HG03064 (cell line): ENCODE measurements at regions not wholly inside any gene's neighbourhood (a gene's known extent, or its start where the extent isn't known, plus 50 kb on each side); places are given as distances from the start of the nearest gene placed in this dataset.

Experiments
- ATAC-seq: cut with Tn5 transposase; IDR thresholded peaks from one replicate; pipeline ENCODE4 v1.9.1; 2021; ENCODE audit warnings: low read depth; ENCODE audit not compliant: unreplicated experiment

- no peak for ATAC-seq
These were observed 138.1 kb upstream of the WWC1 start for GRCh38 chr5:168153263-168153875.

GRCh38 chr5:168153876-168154270, 137.6 kb upstream of the WWC1 start:
- ATAC-seq: no peak

GRCh38 chr5:168155585-168155984, 135.9 kb upstream of the WWC1 start:
- ATAC-seq: no peak

- no peak for ATAC-seq
These were observed 135.3 kb upstream of the WWC1 start for GRCh38 chr5:168156170-168156569.

GRCh38 chr5:168157141-168157540, 134.3 kb upstream of the WWC1 start:
- ATAC-seq: no peak

GRCh38 chr5:168159425-168159824, 132.0 kb upstream of the WWC1 start:
- no peak for ATAC-seq

GRCh38 chr5:168162464-168162863, 129.0 kb upstream of the WWC1 start:
- ATAC-seq: no peak

GRCh38 chr5:168163966-168164365, 127.5 kb upstream of the WWC1 start:
- ATAC-seq: no peak

GRCh38 chr5:168165221-168165914, 126.1 kb upstream of the WWC1 start:
- ATAC-seq: no peak

GRCh38 chr5:168165977-168166376, 125.5 kb upstream of the WWC1 start:
- ATAC-seq: no peak

GRCh38 chr5:168167338-168167737, 124.1 kb upstream of the WWC1 start:
- no peak for ATAC-seq

- no peak for ATAC-seq
These were observed 122.3 kb upstream of the WWC1 start for GRCh38 chr5:168168978-168169698.

- ATAC-seq: no peak
These were observed 121.7 kb upstream of the WWC1 start for GRCh38 chr5:168169791-168170190.

- ATAC-seq: no peak
These were observed 119.3 kb upstream of the WWC1 start for GRCh38 chr5:168171901-168172759.

- no peak for ATAC-seq
These were observed 118.7 kb upstream of the WWC1 start for GRCh38 chr5:168172760-168173223.

- ATAC-seq: no peak
These were observed 117.1 kb upstream of the WWC1 start for GRCh38 chr5:168174376-168174775.

- ATAC-seq: no peak
These were observed 115.2 kb upstream of the WWC1 start for GRCh38 chr5:168176251-168176650.

- no peak for ATAC-seq
These were observed 114.5 kb upstream of the WWC1 start for GRCh38 chr5:168176941-168177340.

- ATAC-seq: no peak
These were observed 113.5 kb upstream of the WWC1 start for GRCh38 chr5:168177831-168178450.

GRCh38 chr5:168179192-168179593, 112.3 kb upstream of the WWC1 start:
- ATAC-seq: no peak
